Esophagus muscularis mucosa (tissue), 4 donors: ENCODE measurements at regions not wholly inside any gene's neighbourhood (a gene's known extent, or its start where the extent isn't known, plus 50 kb on each side); places are given as distances from the start of the nearest gene placed in this dataset.

Source experiments
- DNase-seq: peaks from one replicate; pipeline ENCODE4 v3.0.0-alpha.2; 2017; ENCODE audit errors: extremely low spot score
- H3K27ac ChIP-seq, 4 donors: fragments of 200-600 bp; sonication (generic); replicated peaks in 1 of 4; 1 replicate in 3 of 4; 2 replicates in 1 of 4; pipeline ENCODE4 v1.5.1; 2016 to 2019; ENCODE audit warnings: mild to moderate bottlenecking in 1 of 4
- H3K27me3 ChIP-seq, 4 donors: fragments of 200-600 bp; sonication (generic); one replicate each; pipeline versions ENCODE4 v1.5.1 to v1.6.0; 2016 to 2019
- H3K36me3 ChIP-seq, 4 donors: fragments of 200-600 bp; sonication (generic); one replicate each; pipeline ENCODE4 v1.5.1; 2016 to 2019
- H3K4me1 ChIP-seq, 4 donors: fragments of 200-600 bp; sonication (generic); one replicate each; pipeline ENCODE4 v1.5.1; 2016 to 2019
- H3K4me3 ChIP-seq, 4 donors: fragments of 200-600 bp; sonication (generic); 1 replicate in 2 of 4; 2 replicates in 2 of 4; pipeline ENCODE4 v1.5.1; 2016 to 2019; ENCODE audit warnings: mild to moderate bottlenecking in 4 of 4, moderate library complexity in 1 of 4
- H3K9me3 ChIP-seq, 4 donors: fragments of 200-600 bp; sonication (generic); 1 replicate in 3 of 4; 2 replicates in 1 of 4; pipeline ENCODE4 v1.5.1; 2016 to 2019
- CTCF ChIP-seq, 3 experiments: fragments of 200-600 bp in 2 of 3; fragments of 450-650 bp in 1 of 3; sonication (generic) in 2 of 3; IDR thresholded peaks; one replicate each; pipeline ENCODE4 v1.5.1; 2017 to 2019; ENCODE audit warnings: antibody characterized with exemption in 3 of 3, mild to moderate bottlenecking in 2 of 3, moderate library complexity in 1 of 3
- EP300 ChIP-seq: sonication (generic); formaldehyde crosslinking; IDR thresholded peaks from one replicate; pipeline ENCODE4 v1.6.1; 2017; ENCODE audit warnings: antibody characterized with exemption
- POLR2A ChIP-seq: fragments of 450-650 bp; IDR thresholded peaks from one replicate; pipeline ENCODE4 v1.6.1; 2017; ENCODE audit warnings: antibody characterized with exemption, moderate library complexity, mild to moderate bottlenecking, low read depth
- POLR2AphosphoS5 ChIP-seq, 2 donors: sonication (generic); formaldehyde crosslinking; IDR thresholded peaks; one replicate each; pipeline ENCODE4 v1.6.1; 2017; ENCODE audit warnings: antibody characterized with exemption in 2 of 2
- whole genome bisulfite sequencing: methylation state at CpG from one replicate; pipeline ENCODE4 v1.1.5; 2018; 5-methylcytosine and 5-hydroxymethylcytosine counted together
- intact Hi-C: fragments of 100-400 bp; cut with DNase I; formaldehyde crosslinking; loops from one replicate; pipeline ENCODE4 v1.15.1; 2023

GRCh38 chr22:49566141-49566541 lies 261.5 kb downstream of the BRD1 start:
- TF ChIP-seq EP300 (no peak), POLR2AphosphoS5 (IDR thresholded peaks at IDR 0.05) (no peak), POLR2A (no peak), CTCF (IDR thresholded peaks at IDR 0.05) (no peak)
- Histone ChIP-seq H3K27ac (no peak overlapping the region), H3K9me3 (no peaks in the 10 kb centered on the region), H3K27me3 (peaks cover 0 to 30% (median 0%) of the 10 kb centered on the region in 4 donors), H3K4me1 (no peaks in the 10 kb centered on the region), H3K36me3 (no peaks in the 10 kb centered on the region), H3K4me3 (no peak overlapping the region)
- WGBS: 78% methylated on average over 11 of the region's 12 CpGs
- DNase-seq: no peak
- intact Hi-C loops: no loop called here

- 80% methylated on average over 6 of the region's 6 CpGs for WGBS
- intact Hi-C loops: no loop called here
Measured at GRCh38 chr22:49565516-49565855, 262.2 kb downstream of the BRD1 start.

GRCh38 chr22:49564666-49565515 lies 262.8 kb downstream of the BRD1 start:
- H3K27me3 ChIP-seq: peaks cover 0 to 25% (median 0%) of the 10 kb centered on the region in 4 donors
- intact Hi-C loops: no loop called here
- H3K4me1 ChIP-seq: no peaks in the 10 kb centered on the region
- TF ChIP-seq POLR2AphosphoS5 (IDR thresholded peaks at IDR 0.05): no peak
- TF ChIP-seq EP300: no peak
- no peak for TF ChIP-seq POLR2A
- TF ChIP-seq CTCF (IDR thresholded peaks at IDR 0.05): no peak
- H3K4me3 ChIP-seq: no peak overlapping the region
- no peak for DNase-seq
- H3K27ac ChIP-seq: no peak overlapping the region
- no peaks in the 10 kb centered on the region for H3K36me3 ChIP-seq
- 91% methylated on average over 19 of the region's 28 CpGs for WGBS
- no peaks in the 10 kb centered on the region for H3K9me3 ChIP-seq

More at GRCh38 chr22:49565516-49565855, 262.2 kb downstream of the BRD1 start:
- Histone ChIP-seq H3K27ac (no peak overlapping the region), H3K4me1 (no peaks in the 10 kb centered on the region), H3K9me3 (no peaks in the 10 kb centered on the region), H3K27me3 (peaks cover 0 to 29% (median 0%) of the 10 kb centered on the region in 4 donors), H3K4me3 (no peak overlapping the region), H3K36me3 (no peaks in the 10 kb centered on the region)
- DNase-seq: no peak
- TF ChIP-seq POLR2A: no peak
- TF ChIP-seq EP300: no peak
- TF ChIP-seq CTCF (IDR thresholded peaks at IDR 0.05): no peak
- TF ChIP-seq POLR2AphosphoS5 (IDR thresholded peaks at IDR 0.05): no peak

GRCh38 chr22:49564054-49564453 lies 263.6 kb downstream of the BRD1 start:
- TF ChIP-seq CTCF (IDR thresholded peaks at IDR 0.05) (no peak), EP300 (no peak), POLR2A (no peak), POLR2AphosphoS5 (IDR thresholded peaks at IDR 0.05) (no peak)
- Histone ChIP-seq H3K4me3 (no peak overlapping the region), H3K27ac (no peak overlapping the region), H3K36me3 (no peaks in the 10 kb centered on the region), H3K4me1 (no peaks in the 10 kb centered on the region), H3K27me3 (peaks cover 0 to 25% (median 0%) of the 10 kb centered on the region in 4 donors), H3K9me3 (peaks cover 0 to 1% (median 0%) of the 10 kb centered on the region in 4 donors)
- DNase-seq: no peak
- intact Hi-C loops: no loop called here
- WGBS: 98% methylated on average over 5 of the region's 5 CpGs
